ENCODE measurements at regions not wholly inside any gene's neighbourhood (a gene's known extent, or its start where the extent isn't known, plus 50 kb on each side); places are given as distances from the start of the nearest gene placed in this dataset.

GRCh38 chr5:67476531-67476930 lies 279.9 kb upstream of the CD180 start:
- Histone ChIP-seq H3K27me3 (ENCODE audit: control insufficient read depth, insufficient read depth, low read length) (no peaks in the 10 kb centered on the region), H3K4me3 (ENCODE audit: low read depth, low read length) (no peak overlapping the region), H3K36me3 (ENCODE audit: control insufficient read depth, insufficient read depth, low read length) (no peaks in the 10 kb centered on the region)
- no peak for TF ChIP-seq CTCF (IDR thresholded peaks at IDR 0.05; ENCODE audit: insufficient read depth, low read length, poor library complexity, severe bottlenecking)
- DNase-seq (ENCODE audit: low read depth): no peak

GRCh38 chr5:67475489-67475888 lies 278.9 kb upstream of the CD180 start:
- no peak for DNase-seq (ENCODE audit: low read depth)
- no peaks in the 10 kb centered on the region for H3K27me3 ChIP-seq (ENCODE audit: control insufficient read depth, insufficient read depth, low read length)
- no peak overlapping the region for H3K4me3 ChIP-seq (ENCODE audit: low read depth, low read length)
- no peaks in the 10 kb centered on the region for H3K36me3 ChIP-seq (ENCODE audit: control insufficient read depth, insufficient read depth, low read length)
- no peak for TF ChIP-seq CTCF (IDR thresholded peaks at IDR 0.05; ENCODE audit: insufficient read depth, low read length, poor library complexity, severe bottlenecking)

GRCh38 chr5:67474597-67475238 lies 278.1 kb upstream of the CD180 start:
- no peak for TF ChIP-seq CTCF (IDR thresholded peaks at IDR 0.05; ENCODE audit: insufficient read depth, low read length, poor library complexity, severe bottlenecking)
- no peak overlapping the region for H3K4me3 ChIP-seq (ENCODE audit: low read depth, low read length)
- DNase-seq (ENCODE audit: low read depth): no peak
- H3K27me3 ChIP-seq (ENCODE audit: control insufficient read depth, insufficient read depth, low read length): no peaks in the 10 kb centered on the region
- H3K36me3 ChIP-seq (ENCODE audit: control insufficient read depth, insufficient read depth, low read length): no peaks in the 10 kb centered on the region

- H3K4me3 ChIP-seq (ENCODE audit: low read depth, low read length): no peak overlapping the region
- DNase-seq (ENCODE audit: low read depth): no peak
- TF ChIP-seq CTCF (IDR thresholded peaks at IDR 0.05; ENCODE audit: insufficient read depth, low read length, poor library complexity, severe bottlenecking): no peak
- no peaks in the 10 kb centered on the region for H3K36me3 ChIP-seq (ENCODE audit: control insufficient read depth, insufficient read depth, low read length)
- H3K27me3 ChIP-seq (ENCODE audit: control insufficient read depth, insufficient read depth, low read length): no peaks in the 10 kb centered on the region
Observed at GRCh38 chr5:67467110-67467509, 270.5 kb upstream of the CD180 start.

GRCh38 chr5:67465537-67466207 lies 269.1 kb upstream of the CD180 start:
- no peak for DNase-seq (ENCODE audit: low read depth)
- H3K36me3 ChIP-seq (ENCODE audit: control insufficient read depth, insufficient read depth, low read length): no peaks in the 10 kb centered on the region
- TF ChIP-seq CTCF (IDR thresholded peaks at IDR 0.05; ENCODE audit: insufficient read depth, low read length, poor library complexity, severe bottlenecking): no peak

GRCh38 chr5:67462147-67462546 lies 265.5 kb upstream of the CD180 start:
- no peaks in the 10 kb centered on the region for H3K27me3 ChIP-seq (ENCODE audit: control insufficient read depth, insufficient read depth, low read length)
- no peaks in the 10 kb centered on the region for H3K36me3 ChIP-seq (ENCODE audit: control insufficient read depth, insufficient read depth, low read length)
- H3K4me3 ChIP-seq (ENCODE audit: low read depth, low read length): no peak overlapping the region
- no peak for DNase-seq (ENCODE audit: low read depth)
- no peak for TF ChIP-seq CTCF (IDR thresholded peaks at IDR 0.05; ENCODE audit: insufficient read depth, low read length, poor library complexity, severe bottlenecking)

More at GRCh38 chr5:67465537-67466207, 269.1 kb upstream of the CD180 start:
- Histone ChIP-seq H3K27me3 (ENCODE audit: control insufficient read depth, insufficient read depth, low read length) (no peaks in the 10 kb centered on the region), H3K4me3 (ENCODE audit: low read depth, low read length) (no peak overlapping the region)

All from kidney epithelial cell (primary cell).